Iris pigment epithelial cell (primary cell): ENCODE measurements at regions not wholly inside any gene's neighbourhood (a gene's known extent, or its start where the extent isn't known, plus 50 kb on each side); places are given as distances from the start of the nearest gene placed in this dataset.
"Not testable (repeated sequence)": the region's sequence is repeated elsewhere in the genome, so short reads cannot be mapped to it uniquely, and the experiment has no call there.

Source experiments
- DNase-seq: peaks from one replicate; pipeline ENCODE4 v3.0.0-alpha.2; 2011; ENCODE audit warnings: low read depth

- DNase-seq = no peak
These were observed 224.7 kb upstream of the FAM78B start for GRCh38 chr1:166391279-166392066.

DNA sequence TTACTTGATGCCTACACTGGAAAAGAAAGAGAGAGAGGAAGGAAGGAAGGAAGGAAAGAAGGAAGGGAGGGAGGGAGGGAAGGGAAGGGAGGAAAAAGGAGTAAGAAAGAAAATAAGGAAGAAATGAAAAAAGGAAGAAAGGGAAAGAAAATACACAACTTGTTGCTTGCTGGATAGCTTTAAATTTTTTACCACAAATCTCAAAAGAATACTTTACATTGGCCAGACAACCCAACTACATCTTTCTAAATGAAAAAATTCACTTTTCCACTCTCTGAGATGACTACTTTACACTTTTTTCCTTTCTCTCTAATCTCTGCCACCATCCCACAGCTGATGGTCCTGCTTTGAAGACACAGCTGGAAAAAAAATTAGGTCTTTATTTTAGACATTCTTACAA lies 228.9 kb upstream of the FAM78B start:
- no peak for DNase-seq

GRCh38 chr1:166409253-166410082 lies 242.7 kb upstream of the FAM78B start:
- not testable (repeated sequence) for DNase-seq

- DNase-seq = no peak
These were observed 243.2 kb upstream of the FAM78B start for GRCh38 chr1:166410083-166410385.

- not testable (repeated sequence) for DNase-seq
These were observed 250.0 kb upstream of the FAM78B start for GRCh38 chr1:166416831-166417230.

DNA sequence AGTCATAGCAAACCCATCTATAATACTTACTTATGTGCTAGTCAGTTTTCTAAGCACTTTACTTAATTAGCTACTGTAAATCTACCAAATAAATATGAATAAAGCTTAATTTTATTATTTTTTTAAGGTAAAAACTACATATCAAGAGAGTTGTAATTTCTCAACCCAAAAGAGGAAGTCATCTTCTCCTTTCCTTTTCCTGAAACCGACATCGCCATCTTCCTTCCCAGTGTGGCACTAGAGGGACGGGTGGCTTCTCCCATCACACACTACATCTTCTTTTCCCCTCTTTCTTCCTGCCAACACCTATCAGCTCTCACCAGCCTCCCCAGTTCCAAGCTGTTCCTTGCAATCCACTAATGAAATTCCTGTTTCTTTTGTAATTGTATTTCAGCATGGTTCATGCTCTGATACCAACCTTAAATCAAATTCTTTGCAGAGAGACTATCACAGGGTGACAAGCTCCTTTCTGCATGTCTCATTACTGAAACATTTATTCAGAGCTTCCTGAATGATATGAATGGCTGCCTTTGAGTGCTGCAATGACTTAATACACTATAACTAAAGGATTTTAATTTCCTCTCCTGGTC lies 251.6 kb upstream of the FAM78B start:
- no peak for DNase-seq

GRCh38 chr1:166422586-166422985 lies 255.8 kb upstream of the FAM78B start:
- DNase-seq = not testable (repeated sequence)

- DNase-seq = no peak
These were observed 265.9 kb upstream of the FAM78B start for GRCh38 chr1:166432655-166433054.

GRCh38 chr1:166433404-166434304 lies 266.9 kb upstream of the FAM78B start:
- DNase-seq = not testable (repeated sequence)

- no peak for DNase-seq
These were observed 290.9 kb upstream of the FAM78B start for GRCh38 chr1:166457700-166458099.

DNA sequence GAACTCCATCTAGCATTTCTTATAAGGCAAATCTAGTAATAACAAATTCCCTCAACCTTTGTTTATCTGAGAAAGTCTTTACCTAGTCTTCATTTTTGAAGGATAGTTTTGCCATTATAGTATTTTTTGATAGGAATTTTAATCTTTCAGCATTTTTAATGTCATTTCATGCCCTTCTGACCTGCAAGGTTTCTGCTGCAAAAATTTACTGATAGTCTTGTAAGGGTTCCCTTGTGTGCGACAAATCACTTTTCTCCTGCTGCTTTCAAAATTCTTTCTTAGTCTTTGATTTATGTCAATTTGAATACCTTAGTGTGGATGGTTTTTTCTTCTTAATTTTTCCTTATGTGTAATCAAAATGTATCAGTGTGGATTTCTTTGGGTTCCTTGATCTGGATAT lies 297.5 kb upstream of the FAM78B start:
- DNase-seq = no peak

GRCh38 chr1:166470014-166470413 lies 303.2 kb upstream of the FAM78B start:
- no peak for DNase-seq

DNA sequence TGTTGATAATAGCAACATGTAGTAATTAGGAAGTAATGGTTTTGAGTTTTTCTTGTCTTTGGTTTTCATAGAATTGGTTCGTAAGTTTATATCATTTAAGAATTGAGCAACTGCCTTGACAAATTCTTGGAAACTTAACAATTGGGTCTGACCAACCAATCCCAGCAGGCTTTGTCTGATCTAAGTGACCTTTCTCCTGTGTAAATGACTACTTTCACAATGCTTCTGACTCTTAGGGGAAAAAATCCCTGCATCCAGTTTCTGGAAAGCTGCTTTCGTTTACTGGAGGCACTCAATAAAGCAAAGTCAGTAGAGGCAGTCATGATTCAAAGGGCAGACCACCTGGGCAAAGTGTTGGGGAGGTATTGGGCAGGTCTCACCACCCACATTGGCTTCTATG lies 303.6 kb upstream of the FAM78B start:
- DNase-seq = no peak

GRCh38 chr1:166471359-166471758 lies 304.6 kb upstream of the FAM78B start:
- no peak for DNase-seq

- peak; percentile 18 for DNase-seq
These were observed 312.3 kb upstream of the FAM78B start for GRCh38 chr1:166479052-166479631.

DNA sequence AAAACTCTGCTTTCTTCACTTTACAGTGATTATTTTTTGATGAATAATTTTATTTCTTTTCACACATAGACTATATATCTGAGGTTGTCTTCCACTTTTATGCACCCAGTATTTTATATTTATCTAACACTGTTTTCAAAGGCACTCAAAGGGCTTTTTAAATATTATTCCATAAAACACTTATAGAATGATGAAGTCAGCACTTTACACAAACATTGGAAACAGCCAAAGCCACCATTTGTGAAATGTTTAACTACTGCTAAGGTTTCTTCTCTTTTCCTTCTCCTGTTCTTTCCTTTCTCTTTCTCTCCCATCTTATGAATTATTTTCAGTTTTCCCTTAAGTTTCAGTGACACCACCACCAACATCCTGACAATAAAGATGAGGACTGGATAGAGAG lies 317.7 kb upstream of the FAM78B start:
- no peak for DNase-seq

DNA sequence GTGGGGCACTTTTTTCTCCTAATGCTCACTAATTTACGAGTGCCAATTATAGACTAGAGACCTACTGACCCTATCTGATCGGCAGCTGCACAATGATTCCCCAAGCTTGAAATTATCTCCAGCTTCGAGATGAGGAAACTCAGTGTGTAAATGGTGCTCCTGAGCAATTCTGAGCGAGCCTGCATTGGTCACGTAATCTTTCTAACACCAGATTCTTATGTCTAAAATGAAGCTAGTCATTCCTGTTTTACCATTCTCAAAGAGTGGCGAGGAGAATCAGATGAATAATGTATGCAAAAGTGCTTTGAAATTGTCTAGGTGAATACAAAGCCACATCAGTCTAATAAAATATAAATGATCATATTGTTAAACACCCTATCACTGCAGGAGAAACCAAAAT lies 318.1 kb upstream of the FAM78B start:
- DNase-seq = no peak

- DNase-seq = no peak
These were observed 318.8 kb upstream of the FAM78B start for GRCh38 chr1:166485620-166486019.

DNA sequence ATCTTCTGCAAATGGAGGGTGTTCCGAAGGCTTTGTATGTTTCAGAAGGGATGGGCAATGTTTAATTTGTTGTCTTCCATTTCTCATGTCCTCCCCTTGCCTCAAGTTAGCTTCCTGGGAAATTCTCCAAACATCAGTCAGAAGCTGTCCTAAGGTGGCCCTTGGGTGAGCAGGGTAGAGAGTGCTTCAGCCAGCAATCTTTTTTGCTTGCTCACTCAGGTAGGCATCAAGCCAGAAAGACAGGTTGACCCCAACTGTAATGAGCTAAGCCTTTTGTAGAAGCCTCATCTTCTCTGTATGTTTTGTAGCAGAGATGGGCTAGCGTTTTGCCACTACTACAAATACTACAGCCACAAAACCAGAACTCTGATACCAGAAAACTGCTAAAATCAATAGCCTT lies 321.5 kb upstream of the FAM78B start:
- no peak for DNase-seq

GRCh38 chr1:166489356-166489669 lies 322.5 kb upstream of the FAM78B start:
- no peak for DNase-seq

DNA sequence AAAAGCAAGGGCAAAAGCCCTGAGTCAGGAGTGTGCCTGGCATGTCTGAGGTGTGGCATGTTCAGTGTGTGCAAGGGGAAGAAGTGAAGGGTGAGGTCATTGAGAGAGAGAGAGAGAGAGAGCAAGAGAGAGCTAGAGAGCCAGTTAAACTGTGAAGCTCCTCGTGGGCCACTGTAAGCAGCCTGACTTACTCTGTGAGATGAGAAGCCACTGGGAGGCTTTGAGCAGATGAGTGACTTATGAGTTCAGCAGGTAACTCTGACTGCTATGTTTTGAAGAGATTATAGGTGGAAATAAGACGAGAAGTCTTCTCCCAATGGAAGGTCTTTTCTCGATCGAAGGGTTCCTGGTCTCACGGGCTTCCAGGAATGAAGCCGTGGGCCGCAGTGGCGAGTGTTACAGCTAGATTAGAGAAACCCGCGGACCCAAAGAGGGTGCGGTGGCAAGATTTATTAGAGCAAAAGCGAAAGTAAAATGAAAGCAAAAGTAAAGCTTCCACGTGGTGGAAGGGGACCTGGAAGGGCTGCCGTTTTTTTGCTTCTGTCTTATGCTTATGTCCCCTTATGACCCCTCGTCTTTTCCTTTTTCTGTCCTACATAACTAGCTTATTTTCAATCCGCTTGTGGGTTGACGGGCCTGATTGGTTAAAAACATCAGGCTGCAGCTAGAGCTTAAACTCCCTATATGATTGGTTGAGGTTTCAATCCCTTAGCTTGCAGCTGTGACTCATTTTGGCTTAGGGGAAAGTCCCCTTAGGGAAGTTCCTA lies 323.1 kb upstream of the FAM78B start:
- DNase-seq = peak; percentile 3
